Effector memory CD4-positive, alpha-beta T cell (primary cell): ENCODE measurements at regions not wholly inside any gene's neighbourhood (a gene's known extent, or its start where the extent isn't known, plus 50 kb on each side); places are given as distances from the start of the nearest gene placed in this dataset.

ENCODE experiments used
- DNase-seq, 3 donors: peaks; one replicate each; pipeline ENCODE4 v3.0.0-alpha.2; 2020
- H3K27ac ChIP-seq: 2 replicates; pipeline ENCODE4 v1.7.0; 2013; ENCODE audit warnings: mild to moderate bottlenecking, low read length, moderate library complexity; ENCODE audit not compliant: insufficient read depth, poor library complexity, severe bottlenecking
- H3K27me3 ChIP-seq: replicated peaks from 2 replicates; pipeline ENCODE4 v1.7.0; 2013; ENCODE audit warnings: mild to moderate bottlenecking, low read length; ENCODE audit not compliant: insufficient read depth, control insufficient read depth, poor library complexity, severe bottlenecking
- H3K36me3 ChIP-seq: 2 replicates; pipeline ENCODE4 v1.7.0; 2013; ENCODE audit warnings: mild to moderate bottlenecking, low read length, moderate library complexity; ENCODE audit not compliant: control insufficient read depth, insufficient read depth
- H3K4me1 ChIP-seq: 2 replicates; pipeline ENCODE4 v1.7.0; 2013; ENCODE audit warnings: low read length, mild to moderate bottlenecking; ENCODE audit not compliant: control insufficient read depth, insufficient read depth, poor library complexity, severe bottlenecking
- H3K4me3 ChIP-seq: 2 replicates; pipeline ENCODE4 v1.7.0; 2013; ENCODE audit warnings: low read length, low read depth, mild to moderate bottlenecking; ENCODE audit not compliant: insufficient read depth, poor library complexity, severe bottlenecking
- H3K9me3 ChIP-seq: 2 replicates; pipeline ENCODE4 v1.7.0; 2013; ENCODE audit warnings: mild to moderate bottlenecking, low read length, moderate library complexity; ENCODE audit not compliant: control insufficient read depth

GRCh38 chr5:91224969-91225368 lies 158.1 kb downstream of the ARRDC3 start:
- no peaks in the 10 kb centered on the region for H3K4me1 ChIP-seq
- H3K27ac ChIP-seq = no peak overlapping the region
- H3K9me3 ChIP-seq = no peaks in the 10 kb centered on the region
- H3K4me3 ChIP-seq = no peak overlapping the region
- no peaks in the 10 kb centered on the region for H3K27me3 ChIP-seq
- no peaks in the 10 kb centered on the region for H3K36me3 ChIP-seq
- no peak for DNase-seq

- Histone ChIP-seq H3K27ac (no peak overlapping the region), H3K36me3 (no peaks in the 10 kb centered on the region), H3K4me1 (no peaks in the 10 kb centered on the region), H3K9me3 (no peaks in the 10 kb centered on the region), H3K27me3 (no peaks in the 10 kb centered on the region), H3K4me3 (no peak overlapping the region)
- DNase-seq = no peak
Measured at GRCh38 chr5:91224456-91224855, 158.7 kb downstream of the ARRDC3 start.

- Histone ChIP-seq H3K27ac (no peak overlapping the region), H3K9me3 (no peaks in the 10 kb centered on the region), H3K4me3 (no peak overlapping the region), H3K4me1 (no peaks in the 10 kb centered on the region), H3K27me3 (no peaks in the 10 kb centered on the region), H3K36me3 (no peaks in the 10 kb centered on the region)
- no peak for DNase-seq
Measured at GRCh38 chr5:91223886-91224285, 159.2 kb downstream of the ARRDC3 start.

GRCh38 chr5:91222482-91222881 lies 160.6 kb downstream of the ARRDC3 start:
- Histone ChIP-seq H3K27ac (no peak overlapping the region), H3K9me3 (no peaks in the 10 kb centered on the region), H3K36me3 (no peaks in the 10 kb centered on the region), H3K4me3 (no peak overlapping the region), H3K27me3 (no peaks in the 10 kb centered on the region), H3K4me1 (no peaks in the 10 kb centered on the region)
- DNase-seq = no peak

GRCh38 chr5:91221917-91222316 lies 161.2 kb downstream of the ARRDC3 start:
- Histone ChIP-seq H3K4me1 (no peaks in the 10 kb centered on the region), H3K27me3 (no peaks in the 10 kb centered on the region), H3K27ac (no peak overlapping the region), H3K36me3 (no peaks in the 10 kb centered on the region), H3K9me3 (no peaks in the 10 kb centered on the region), H3K4me3 (no peak overlapping the region)
- no peak for DNase-seq

GRCh38 chr5:91219803-91220371 lies 163.2 kb downstream of the ARRDC3 start:
- Histone ChIP-seq H3K9me3 (no peaks in the 10 kb centered on the region), H3K27ac (no peak overlapping the region), H3K27me3 (no peaks in the 10 kb centered on the region), H3K36me3 (no peaks in the 10 kb centered on the region), H3K4me3 (no peak overlapping the region), H3K4me1 (no peaks in the 10 kb centered on the region)
- peak in 1 of 3 donors; percentile 2 for DNase-seq

- no peak overlapping the region for H3K4me3 ChIP-seq
- DNase-seq = no peak
- no peaks in the 10 kb centered on the region for H3K4me1 ChIP-seq
- no peak overlapping the region for H3K27ac ChIP-seq
- no peaks in the 10 kb centered on the region for H3K27me3 ChIP-seq
- no peaks in the 10 kb centered on the region for H3K9me3 ChIP-seq
- H3K36me3 ChIP-seq = no peaks in the 10 kb centered on the region
Measured at GRCh38 chr5:91219091-91219802, 163.9 kb downstream of the ARRDC3 start.

GRCh38 chr5:91217859-91218258 lies 165.3 kb downstream of the ARRDC3 start:
- no peak for DNase-seq
- no peaks in the 10 kb centered on the region for H3K36me3 ChIP-seq
- H3K4me1 ChIP-seq = no peaks in the 10 kb centered on the region
- H3K27me3 ChIP-seq = no peaks in the 10 kb centered on the region
- H3K4me3 ChIP-seq = no peak overlapping the region
- H3K9me3 ChIP-seq = no peaks in the 10 kb centered on the region
- H3K27ac ChIP-seq = no peak overlapping the region

- Histone ChIP-seq H3K27me3 (no peaks in the 10 kb centered on the region), H3K27ac (no peak overlapping the region), H3K9me3 (no peaks in the 10 kb centered on the region), H3K4me1 (no peaks in the 10 kb centered on the region), H3K4me3 (no peak overlapping the region), H3K36me3 (no peaks in the 10 kb centered on the region)
- no peak for DNase-seq
Measured at GRCh38 chr5:91214571-91214970, 168.5 kb downstream of the ARRDC3 start.
